ENCODE measurements at regions not wholly inside any gene's neighbourhood (a gene's known extent, or its start where the extent isn't known, plus 50 kb on each side); places are given as distances from the start of the nearest gene placed in this dataset.

- Histone ChIP-seq H3K9ac (ENCODE audit: low read depth, low read length) (no peak overlapping the region), H3K36me3 (ENCODE audit: insufficient read depth, low read length) (no peaks in the 10 kb centered on the region), H3K4me2 (ENCODE audit: low read length) (no peak overlapping the region), H3K4me3 (ENCODE audit: low read length) (no peak overlapping the region), H3K27me3 (ENCODE audit: control insufficient read depth, insufficient read depth, low read length) (no peaks in the 10 kb centered on the region), H3K4me1 (ENCODE audit: control insufficient read depth, insufficient read depth, low read length) (peaks cover 16% of the 10 kb centered on the region), H3K9me3 (replicated peaks; ENCODE audit: low read length) (no peaks in the 10 kb centered on the region)
These were observed 56.0 kb upstream of the NTPCR start for GRCh38 chr1:232894436-232894835.

GRCh38 chr1:232897949-232898465, 52.4 kb upstream of the NTPCR start:
- Histone ChIP-seq H3K4me1 (ENCODE audit: control insufficient read depth, insufficient read depth, low read length) (no peaks in the 10 kb centered on the region), H3K4me3 (ENCODE audit: low read length) (no peak overlapping the region), H3K4me2 (ENCODE audit: low read length) (no peak overlapping the region), H3K36me3 (ENCODE audit: insufficient read depth, low read length) (no peaks in the 10 kb centered on the region), H3K9ac (ENCODE audit: low read depth, low read length) (no peak overlapping the region), H3K9me3 (replicated peaks; ENCODE audit: low read length) (no peaks in the 10 kb centered on the region), H3K27me3 (ENCODE audit: control insufficient read depth, insufficient read depth, low read length) (no peaks in the 10 kb centered on the region)

GRCh38 chr1:232899268-232899667, 51.1 kb upstream of the NTPCR start:
- Histone ChIP-seq H3K4me1 (ENCODE audit: control insufficient read depth, insufficient read depth, low read length) (no peaks in the 10 kb centered on the region), H3K4me3 (ENCODE audit: low read length) (no peak overlapping the region), H3K27me3 (ENCODE audit: control insufficient read depth, insufficient read depth, low read length) (no peaks in the 10 kb centered on the region), H3K9ac (ENCODE audit: low read depth, low read length) (no peak overlapping the region), H3K4me2 (ENCODE audit: low read length) (no peak overlapping the region), H3K36me3 (ENCODE audit: insufficient read depth, low read length) (no peaks in the 10 kb centered on the region), H3K9me3 (replicated peaks; ENCODE audit: low read length) (no peaks in the 10 kb centered on the region)

GRCh38 chr1:232899839-232900238, 50.6 kb upstream of the NTPCR start:
- Histone ChIP-seq H3K9me3 (replicated peaks; ENCODE audit: low read length) (no peaks in the 10 kb centered on the region), H3K4me3 (ENCODE audit: low read length) (no peak overlapping the region), H3K36me3 (ENCODE audit: insufficient read depth, low read length) (no peaks in the 10 kb centered on the region), H3K4me1 (ENCODE audit: control insufficient read depth, insufficient read depth, low read length) (no peaks in the 10 kb centered on the region), H3K27me3 (ENCODE audit: control insufficient read depth, insufficient read depth, low read length) (no peaks in the 10 kb centered on the region), H3K9ac (ENCODE audit: low read depth, low read length) (no peak overlapping the region), H3K4me2 (ENCODE audit: low read length) (no peak overlapping the region)

Data from skeletal muscle satellite cell (primary cell).